C4-2B (cell line): ENCODE measurements at regions not wholly inside any gene's neighbourhood (a gene's known extent, or its start where the extent isn't known, plus 50 kb on each side); places are given as distances from the start of the nearest gene placed in this dataset.

Experiments used
- CTCF ChIP-seq: fragments of 450-650 bp; conservative IDR thresholded peaks from 2 replicates; pipeline ENCODE4 v1.5.1; 2017; ENCODE audit warnings: mild to moderate bottlenecking
- ZFX ChIP-seq: fragments of 450-650 bp; IDR thresholded peaks from 2 replicates; pipeline ENCODE4 v1.6.1; 2017

- TF ChIP-seq CTCF (no peak), ZFX (no peak)
Observed at GRCh38 chr7:89232-90019, 102.9 kb upstream of the FAM20C start.
